Effector memory CD4-positive, alpha-beta T cell (primary cell): ENCODE measurements at regions not wholly inside any gene's neighbourhood (a gene's known extent, or its start where the extent isn't known, plus 50 kb on each side); places are given as distances from the start of the nearest gene placed in this dataset.
"Not testable (repeated sequence)": the region's sequence is repeated elsewhere in the genome, so short reads cannot be mapped to it uniquely, and the experiment has no call there.

Experiments used
- DNase-seq, 3 donors: peaks; one replicate each; pipeline ENCODE4 v3.0.0-alpha.2; 2020
- H3K27ac ChIP-seq: 2 replicates; pipeline ENCODE4 v1.7.0; 2013; ENCODE audit warnings: mild to moderate bottlenecking, low read length, moderate library complexity; ENCODE audit not compliant: insufficient read depth, poor library complexity, severe bottlenecking
- H3K27me3 ChIP-seq: replicated peaks from 2 replicates; pipeline ENCODE4 v1.7.0; 2013; ENCODE audit warnings: mild to moderate bottlenecking, low read length; ENCODE audit not compliant: insufficient read depth, control insufficient read depth, poor library complexity, severe bottlenecking
- H3K36me3 ChIP-seq: 2 replicates; pipeline ENCODE4 v1.7.0; 2013; ENCODE audit warnings: mild to moderate bottlenecking, low read length, moderate library complexity; ENCODE audit not compliant: control insufficient read depth, insufficient read depth
- H3K4me1 ChIP-seq: 2 replicates; pipeline ENCODE4 v1.7.0; 2013; ENCODE audit warnings: low read length, mild to moderate bottlenecking; ENCODE audit not compliant: control insufficient read depth, insufficient read depth, poor library complexity, severe bottlenecking
- H3K4me3 ChIP-seq: 2 replicates; pipeline ENCODE4 v1.7.0; 2013; ENCODE audit warnings: low read length, low read depth, mild to moderate bottlenecking; ENCODE audit not compliant: insufficient read depth, poor library complexity, severe bottlenecking
- H3K9me3 ChIP-seq: 2 replicates; pipeline ENCODE4 v1.7.0; 2013; ENCODE audit warnings: mild to moderate bottlenecking, low read length, moderate library complexity; ENCODE audit not compliant: control insufficient read depth

GRCh38 chr6:166708460-166708859 lies 81.4 kb upstream of the RPS6KA2 start:
- no peak for DNase-seq
- H3K27ac ChIP-seq = no peak overlapping the region
- no peaks in the 10 kb centered on the region for H3K4me1 ChIP-seq
- no peaks in the 10 kb centered on the region for H3K27me3 ChIP-seq
- no peaks in the 10 kb centered on the region for H3K36me3 ChIP-seq
- no peaks in the 10 kb centered on the region for H3K9me3 ChIP-seq
- no peak overlapping the region for H3K4me3 ChIP-seq

GRCh38 chr6:166707045-166707444 lies 80.0 kb upstream of the RPS6KA2 start:
- no peak for DNase-seq
- H3K4me3 ChIP-seq = no peak overlapping the region
- no peaks in the 10 kb centered on the region for H3K9me3 ChIP-seq
- H3K4me1 ChIP-seq = no peaks in the 10 kb centered on the region
- H3K36me3 ChIP-seq = no peaks in the 10 kb centered on the region
- H3K27ac ChIP-seq = no peak overlapping the region
- no peaks in the 10 kb centered on the region for H3K27me3 ChIP-seq

- H3K9me3 ChIP-seq = no peaks in the 10 kb centered on the region
- no peaks in the 10 kb centered on the region for H3K36me3 ChIP-seq
- DNase-seq = no peak
- H3K4me3 ChIP-seq = no peak overlapping the region
- H3K4me1 ChIP-seq = no peaks in the 10 kb centered on the region
- H3K27me3 ChIP-seq = no peaks in the 10 kb centered on the region
- H3K27ac ChIP-seq = no peak overlapping the region
These were observed 78.0 kb upstream of the RPS6KA2 start for GRCh38 chr6:166705069-166705468.

- H3K9me3 ChIP-seq = no peaks in the 10 kb centered on the region
- H3K4me3 ChIP-seq = no peak overlapping the region
- no peaks in the 10 kb centered on the region for H3K36me3 ChIP-seq
- no peaks in the 10 kb centered on the region for H3K4me1 ChIP-seq
- H3K27me3 ChIP-seq = no peaks in the 10 kb centered on the region
- no peak for DNase-seq
- H3K27ac ChIP-seq = no peak overlapping the region
These were observed 77.1 kb upstream of the RPS6KA2 start for GRCh38 chr6:166704171-166704570.

GRCh38 chr6:166703149-166703710 lies 76.2 kb upstream of the RPS6KA2 start:
- no peak for DNase-seq
- Histone ChIP-seq H3K36me3 (no peaks in the 10 kb centered on the region), H3K27me3 (no peaks in the 10 kb centered on the region), H3K9me3 (no peaks in the 10 kb centered on the region), H3K27ac (no peak overlapping the region), H3K4me1 (no peaks in the 10 kb centered on the region), H3K4me3 (no peak overlapping the region)

- not testable (repeated sequence) for H3K36me3 ChIP-seq, H3K9me3 ChIP-seq, DNase-seq, H3K4me3 ChIP-seq, H3K27me3 ChIP-seq, H3K4me1 ChIP-seq, H3K27ac ChIP-seq
These were observed 74.4 kb upstream of the RPS6KA2 start for GRCh38 chr6:166701424-166701823.

GRCh38 chr6:166700871-166701270 lies 73.8 kb upstream of the RPS6KA2 start:
- not testable (repeated sequence) for H3K36me3 ChIP-seq, H3K27me3 ChIP-seq, H3K27ac ChIP-seq, H3K4me1 ChIP-seq, H3K9me3 ChIP-seq, DNase-seq, H3K4me3 ChIP-seq

GRCh38 chr6:166697113-166697512 lies 70.1 kb upstream of the RPS6KA2 start:
- H3K27ac ChIP-seq = no peak overlapping the region
- no peaks in the 10 kb centered on the region for H3K9me3 ChIP-seq
- H3K4me1 ChIP-seq = no peaks in the 10 kb centered on the region
- DNase-seq = no peak
- H3K27me3 ChIP-seq = no peaks in the 10 kb centered on the region
- H3K4me3 ChIP-seq = no peak overlapping the region
- H3K36me3 ChIP-seq = no peaks in the 10 kb centered on the region

GRCh38 chr6:166693880-166694279 lies 66.8 kb upstream of the RPS6KA2 start:
- Histone ChIP-seq H3K4me1 (no peaks in the 10 kb centered on the region), H3K4me3 (no peak overlapping the region), H3K9me3 (no peaks in the 10 kb centered on the region), H3K27ac (no peak overlapping the region), H3K27me3 (no peaks in the 10 kb centered on the region), H3K36me3 (no peaks in the 10 kb centered on the region)
- no peak for DNase-seq

GRCh38 chr6:166692723-166693302 lies 65.8 kb upstream of the RPS6KA2 start:
- Histone ChIP-seq H3K9me3 (no peaks in the 10 kb centered on the region), H3K4me1 (no peaks in the 10 kb centered on the region), H3K27ac (no peak overlapping the region)

More at GRCh38 chr6:166692723-166693302, 65.8 kb upstream of the RPS6KA2 start:
- H3K4me3 ChIP-seq = no peak overlapping the region
- no peaks in the 10 kb centered on the region for H3K27me3 ChIP-seq
- no peak for DNase-seq
- H3K36me3 ChIP-seq = no peaks in the 10 kb centered on the region
